ENCODE measurements at regions not wholly inside any gene's neighbourhood (a gene's known extent, or its start where the extent isn't known, plus 50 kb on each side); places are given as distances from the start of the nearest gene placed in this dataset.

GRCh38 chr5:57828221-57828620 lies 345.6 kb upstream of the ACTBL2 start:
- ChIA-PET CTCF (interaction anchor here (0.7 kb wide), 1 partner anchor 9 kb away, joined by 3 read pairs; no protein-coding TSS in a partner anchor), POLR2A (no interaction called here)
- no peak for TF ChIP-seq CTCF (IDR thresholded peaks at IDR 0.05; ENCODE audit: insufficient read depth, low read length, missing control alignments)
- no peak for DNase-seq (ENCODE audit: low read depth, low spot score)
- no peak overlapping the region for H3K4me3 ChIP-seq (ENCODE audit: low read depth, low read length)

DNA sequence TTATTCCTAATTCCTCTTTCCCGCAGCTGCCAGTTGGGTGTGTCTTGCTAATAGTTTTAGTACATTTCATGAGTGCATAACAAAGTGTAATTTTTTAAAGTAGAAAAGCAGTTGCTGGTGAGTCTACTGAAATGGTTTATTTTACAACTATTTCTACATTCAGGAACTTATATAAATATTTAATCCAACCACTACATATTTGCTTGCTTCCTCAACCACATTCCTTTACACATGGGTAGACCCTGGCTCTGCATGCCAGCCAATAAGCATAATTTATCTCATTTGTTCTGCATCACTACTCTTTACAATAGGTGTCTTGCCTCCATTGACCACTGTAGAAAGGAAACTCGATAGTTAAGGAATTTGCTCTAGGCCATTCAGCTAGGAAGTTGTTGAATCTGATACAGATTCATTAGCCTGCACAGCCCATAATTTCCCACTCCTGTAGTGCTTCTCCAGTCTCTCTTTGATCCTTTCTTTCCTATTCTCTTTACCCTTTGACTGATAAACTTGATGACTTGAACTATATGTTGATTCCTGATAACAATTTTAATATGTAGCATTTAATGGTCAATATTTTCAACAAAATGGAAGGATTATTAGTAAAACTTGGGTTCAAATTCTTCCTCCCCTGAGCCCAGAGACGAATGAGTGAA lies 342.5 kb upstream of the ACTBL2 start:
- H3K4me3 ChIP-seq (ENCODE audit: low read depth, low read length): no peak overlapping the region
- POLR2A ChIA-PET: interaction anchor here (1.4 to 1.6 kb wide), 2 partner anchors 12 to 635 kb away, joined by 5 to 6 read pairs; partner anchors contain the start of gene PLK2
- no peak for TF ChIP-seq CTCF (IDR thresholded peaks at IDR 0.05; ENCODE audit: insufficient read depth, low read length, missing control alignments)
- peak; percentile 82 for DNase-seq (ENCODE audit: low read depth, low spot score)
- CTCF ChIA-PET: interaction anchor here (0.7 to 1.9 kb wide), 7 partner anchors 10 to 636 kb away, joined by 3 to 4 read pairs (median 4); no protein-coding TSS in a partner anchor

- CTCF ChIA-PET: interaction anchor here (1.3 to 1.5 kb wide), 2 partner anchors 13 to 174 kb away, joined by 4 read pairs; no protein-coding TSS in a partner anchor
- no peak overlapping the region for H3K4me3 ChIP-seq (ENCODE audit: low read depth, low read length)
- no peak for DNase-seq (ENCODE audit: low read depth, low spot score)
- POLR2A ChIA-PET: interaction anchor here (0.6 to 1.6 kb wide), 4 partner anchors 9 to 635 kb away, joined by 3 to 6 read pairs (median 6); partner anchors contain the start of gene PLK2
- no peak for TF ChIP-seq CTCF (IDR thresholded peaks at IDR 0.05; ENCODE audit: insufficient read depth, low read length, missing control alignments)
These were observed 342.0 kb upstream of the ACTBL2 start for GRCh38 chr5:57824623-57825022.

DNA sequence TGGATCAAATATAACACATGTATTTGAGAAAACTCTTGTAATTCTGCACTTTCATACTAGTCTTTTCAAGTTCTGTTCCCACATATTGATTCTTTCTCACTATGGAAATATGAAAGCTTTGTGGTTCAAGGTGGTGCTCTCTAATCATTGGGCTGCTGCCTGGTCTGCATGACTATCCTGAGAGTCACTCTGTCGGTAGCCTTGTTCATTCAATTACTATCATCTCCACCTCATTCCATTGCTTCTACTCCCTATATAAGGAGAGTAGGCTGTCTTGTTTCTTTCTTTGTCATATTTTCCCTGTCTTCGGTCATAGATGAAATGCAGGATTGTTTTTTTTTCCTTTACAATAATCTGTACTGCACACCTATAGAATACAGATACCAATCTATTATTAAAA lies 341.4 kb upstream of the ACTBL2 start:
- ChIA-PET POLR2A (interaction anchor here (0.6 to 1.4 kb wide), 4 partner anchors 8 to 25 kb away, joined by 3 to 6 read pairs (median 4); no protein-coding TSS in a partner anchor), CTCF (interaction anchor here (1.3 to 1.5 kb wide), 2 partner anchors 14 to 174 kb away, joined by 4 read pairs; no protein-coding TSS in a partner anchor)
- peak; percentile 74 for DNase-seq (ENCODE audit: low read depth, low spot score)
- TF ChIP-seq CTCF (IDR thresholded peaks at IDR 0.05; ENCODE audit: insufficient read depth, low read length, missing control alignments): no peak
- no peak overlapping the region for H3K4me3 ChIP-seq (ENCODE audit: low read depth, low read length)

DNA sequence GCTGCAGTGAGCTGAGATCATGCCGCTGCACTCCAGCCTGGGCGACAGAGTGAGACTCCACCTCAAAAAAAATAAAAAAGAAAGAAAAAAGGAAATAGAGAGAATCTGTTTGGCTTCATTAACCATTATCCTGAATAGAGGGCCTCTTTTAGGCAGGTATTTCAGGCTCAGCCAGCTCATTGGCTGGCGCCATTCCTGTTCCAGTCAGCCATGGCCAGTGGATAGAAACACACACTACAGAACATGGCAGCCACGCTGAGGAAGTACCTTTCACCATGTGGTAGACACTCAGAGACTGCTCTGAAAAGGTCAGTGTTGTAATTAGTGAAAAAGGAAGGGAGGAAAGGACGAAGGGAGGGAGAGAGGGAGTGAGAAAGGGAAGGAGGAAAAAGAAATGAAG lies 340.0 kb upstream of the ACTBL2 start:
- no peak overlapping the region for H3K4me3 ChIP-seq (ENCODE audit: low read depth, low read length)
- TF ChIP-seq CTCF (IDR thresholded peaks at IDR 0.05; ENCODE audit: insufficient read depth, low read length, missing control alignments): no peak
- no peak for DNase-seq (ENCODE audit: low read depth, low spot score)
- ChIA-PET CTCF (interaction anchor here (1.0 to 1.3 kb wide), 2 partner anchors 43 to 524 kb away, joined by 3 to 6 read pairs; no protein-coding TSS in a partner anchor), POLR2A (no interaction called here)

DNA sequence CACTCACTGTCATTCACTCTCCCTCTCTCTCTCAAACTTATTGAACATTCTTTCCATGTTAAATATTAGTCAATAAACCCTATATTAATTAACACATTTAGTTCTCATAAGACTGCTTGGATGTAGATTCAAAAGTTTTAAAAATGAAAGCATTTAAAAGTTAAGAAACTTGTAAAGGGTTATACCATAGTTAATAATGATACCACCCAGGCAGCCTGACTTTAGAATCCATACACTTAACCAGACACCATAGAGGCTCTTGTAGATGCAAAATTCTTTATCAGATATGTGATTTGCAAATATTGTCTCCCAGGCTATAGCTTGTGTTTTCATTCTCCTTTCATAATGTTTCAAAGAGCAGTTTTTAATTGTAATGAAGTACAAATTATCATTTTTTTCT lies 335.8 kb upstream of the ACTBL2 start:
- CTCF ChIA-PET: interaction anchor here (0.6 to 1.2 kb wide), 2 partner anchors 77 to 641 kb away, joined by 3 to 5 read pairs; no protein-coding TSS in a partner anchor

More for the DNA sequence above, 335.8 kb upstream of the ACTBL2 start:
- POLR2A ChIA-PET: no interaction called here
- no peak for TF ChIP-seq CTCF (IDR thresholded peaks at IDR 0.05; ENCODE audit: insufficient read depth, low read length, missing control alignments)
- no peak overlapping the region for H3K4me3 ChIP-seq (ENCODE audit: low read depth, low read length)
- no peak for DNase-seq (ENCODE audit: low read depth, low spot score)

All from AG04449 (cell line).